ENCODE measurements at regions not wholly inside any gene's neighbourhood (a gene's known extent, or its start where the extent isn't known, plus 50 kb on each side); places are given as distances from the start of the nearest gene placed in this dataset.

- H3K36me3 ChIP-seq, result no peaks in the 10 kb centered on the region
- no peaks in the 10 kb centered on the region for H3K4me1 ChIP-seq
- no peak for DNase-seq (ENCODE audit: extremely low spot score in 2 of 2)
- TF ChIP-seq, protein P1, sequence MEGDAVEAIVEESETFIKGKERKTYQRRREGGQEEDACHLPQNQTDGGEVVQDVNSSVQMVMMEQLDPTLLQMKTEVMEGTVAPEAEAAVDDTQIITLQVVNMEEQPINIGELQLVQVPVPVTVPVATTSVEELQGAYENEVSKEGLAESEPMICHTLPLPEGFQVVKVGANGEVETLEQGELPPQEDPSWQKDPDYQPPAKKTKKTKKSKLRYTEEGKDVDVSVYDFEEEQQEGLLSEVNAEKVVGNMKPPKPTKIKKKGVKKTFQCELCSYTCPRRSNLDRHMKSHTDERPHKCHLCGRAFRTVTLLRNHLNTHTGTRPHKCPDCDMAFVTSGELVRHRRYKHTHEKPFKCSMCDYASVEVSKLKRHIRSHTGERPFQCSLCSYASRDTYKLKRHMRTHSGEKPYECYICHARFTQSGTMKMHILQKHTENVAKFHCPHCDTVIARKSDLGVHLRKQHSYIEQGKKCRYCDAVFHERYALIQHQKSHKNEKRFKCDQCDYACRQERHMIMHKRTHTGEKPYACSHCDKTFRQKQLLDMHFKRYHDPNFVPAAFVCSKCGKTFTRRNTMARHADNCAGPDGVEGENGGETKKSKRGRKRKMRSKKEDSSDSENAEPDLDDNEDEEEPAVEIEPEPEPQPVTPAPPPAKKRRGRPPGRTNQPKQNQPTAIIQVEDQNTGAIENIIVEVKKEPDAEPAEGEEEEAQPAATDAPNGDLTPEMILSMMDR (IDR thresholded peaks at IDR 0.05), result no peak
- no peak for TF ChIP-seq POLR2AphosphoS5 (IDR thresholded peaks at IDR 0.05; ENCODE audit: insufficient read depth in 1 of 2, low read depth in 1 of 2)
- no peak for TF ChIP-seq POLR2A (IDR thresholded peaks at IDR 0.05)
- H3K4me3 ChIP-seq, result no peak overlapping the region
- H3K9me3 ChIP-seq, result no peaks in the 10 kb centered on the region
- intact Hi-C loops (cut with DNase I), result no loop called here
- no peaks in the 10 kb centered on the region for H3K27me3 ChIP-seq
- H3K27ac ChIP-seq, result no peak overlapping the region
These were observed 387.5 kb downstream of the SLC4A3 start for GRCh38 chr2:220014961-220015360.

DNA sequence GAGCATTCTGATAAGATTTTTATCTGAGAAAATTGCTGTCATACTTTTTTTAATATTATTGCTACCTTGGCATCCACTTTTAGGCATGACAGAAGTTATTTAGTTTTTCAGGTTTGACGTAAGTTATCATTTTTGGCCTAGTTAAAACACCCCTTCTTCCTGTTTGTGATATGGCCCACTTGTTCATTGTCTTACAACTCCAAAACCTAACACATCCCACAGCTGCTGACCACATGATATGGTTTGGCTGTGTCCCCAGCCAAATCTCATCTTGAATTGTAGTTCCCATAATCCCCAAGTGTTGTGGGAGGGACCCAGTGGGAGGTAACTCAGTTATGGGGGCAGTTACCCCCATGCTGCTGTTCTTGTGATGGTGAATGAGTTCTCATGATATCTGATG is 388.1 kb downstream of the SLC4A3 start:
- no peak for DNase-seq (ENCODE audit: extremely low spot score in 2 of 2)
- intact Hi-C loops (cut with DNase I), result no loop called here
- Histone ChIP-seq H3K27ac (no peak overlapping the region), H3K4me3 (no peak overlapping the region), H3K9me3 (no peaks in the 10 kb centered on the region), H3K27me3 (no peaks in the 10 kb centered on the region), H3K36me3 (no peaks in the 10 kb centered on the region), H3K4me1 (no peaks in the 10 kb centered on the region)
- no peak for TF ChIP-seq POLR2AphosphoS5 (IDR thresholded peaks at IDR 0.05; ENCODE audit: insufficient read depth in 1 of 2, low read depth in 1 of 2)
- TF ChIP-seq, protein P1 (IDR thresholded peaks at IDR 0.05), result no peak
- TF ChIP-seq POLR2A (IDR thresholded peaks at IDR 0.05), result no peak

GRCh38 chr2:220025207-220025606 is 397.8 kb downstream of the SLC4A3 start:
- Histone ChIP-seq H3K4me1 (no peaks in the 10 kb centered on the region), H3K27ac (no peak overlapping the region), H3K27me3 (no peaks in the 10 kb centered on the region), H3K9me3 (no peaks in the 10 kb centered on the region), H3K4me3 (no peak overlapping the region), H3K36me3 (no peaks in the 10 kb centered on the region)
- intact Hi-C loops (cut with DNase I), result no loop called here
- DNase-seq (ENCODE audit: extremely low spot score in 2 of 2), result no peak
- TF ChIP-seq POLR2A (IDR thresholded peaks at IDR 0.05), result no peak
- no peak for TF ChIP-seq POLR2AphosphoS5 (IDR thresholded peaks at IDR 0.05; ENCODE audit: insufficient read depth in 1 of 2, low read depth in 1 of 2)
- TF ChIP-seq, protein P1 (IDR thresholded peaks at IDR 0.05), result no peak

GRCh38 chr2:220029013-220029412 is 401.6 kb downstream of the SLC4A3 start:
- H3K36me3 ChIP-seq, result no peaks in the 10 kb centered on the region

DNA sequence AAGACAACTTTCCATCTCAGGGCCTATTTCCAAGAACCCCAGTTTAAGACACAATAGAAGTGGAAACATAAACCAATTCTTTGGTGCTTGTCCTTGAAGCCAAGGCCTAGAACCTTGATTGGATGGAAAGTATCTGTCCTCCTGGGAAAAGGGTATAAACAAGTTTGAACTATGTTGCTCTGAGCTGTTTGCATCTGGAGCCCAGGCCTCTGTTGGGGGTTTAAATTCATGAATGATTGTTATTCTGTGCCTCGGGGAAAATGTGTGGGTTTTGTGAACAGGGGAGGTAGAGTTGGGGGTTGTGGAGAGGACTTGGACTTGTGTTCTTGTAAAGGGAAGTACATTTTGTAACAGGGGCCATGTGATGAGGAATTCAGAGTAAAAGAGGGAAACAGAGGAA is 406.1 kb downstream of the SLC4A3 start:
- no peak for DNase-seq (ENCODE audit: extremely low spot score in 2 of 2)
- intact Hi-C loops (cut with DNase I), result no loop called here
- no peaks in the 10 kb centered on the region for H3K36me3 ChIP-seq
- no peak overlapping the region for H3K27ac ChIP-seq
- H3K9me3 ChIP-seq, result no peaks in the 10 kb centered on the region
- TF ChIP-seq POLR2A (IDR thresholded peaks at IDR 0.05) (no peak), POLR2AphosphoS5 (IDR thresholded peaks at IDR 0.05; ENCODE audit: insufficient read depth in 1 of 2, low read depth in 1 of 2) (no peak)
- TF ChIP-seq, protein P1 (IDR thresholded peaks at IDR 0.05), result no peak
- no peaks in the 10 kb centered on the region for H3K4me1 ChIP-seq
- H3K4me3 ChIP-seq, result no peak overlapping the region
- H3K27me3 ChIP-seq, result no peaks in the 10 kb centered on the region

More at GRCh38 chr2:220029013-220029412, 401.6 kb downstream of the SLC4A3 start:
- H3K4me3 ChIP-seq, result no peak overlapping the region
- no peaks in the 10 kb centered on the region for H3K9me3 ChIP-seq
- H3K4me1 ChIP-seq, result no peaks in the 10 kb centered on the region
- no peak for DNase-seq (ENCODE audit: extremely low spot score in 2 of 2)
- intact Hi-C loops (cut with DNase I), result no loop called here
- TF ChIP-seq POLR2AphosphoS5 (IDR thresholded peaks at IDR 0.05; ENCODE audit: insufficient read depth in 1 of 2, low read depth in 1 of 2), result no peak
- no peak overlapping the region for H3K27ac ChIP-seq
- H3K27me3 ChIP-seq, result no peaks in the 10 kb centered on the region
